Panc1 (cell line): ENCODE measurements at regions not wholly inside any gene's neighbourhood (a gene's known extent, or its start where the extent isn't known, plus 50 kb on each side); places are given as distances from the start of the nearest gene placed in this dataset.
"Not testable (repeated sequence)": the region's sequence is repeated elsewhere in the genome, so short reads cannot be mapped to it uniquely, and the experiment has no call there.

Experiments
- CTCF ChIP-seq: fragments of 450-650 bp; IDR thresholded peaks from 2 replicates; pipeline ENCODE4 v1.5.1; 2017; ENCODE audit warnings: mild to moderate bottlenecking
- POLR2AphosphoS5 ChIP-seq: IDR thresholded peaks from 2 replicates; pipeline ENCODE4 v1.6.1; 2012; ENCODE audit warnings: mild to moderate bottlenecking, low read depth, low read length, moderate library complexity

- TF ChIP-seq CTCF, POLR2AphosphoS5: not testable (repeated sequence)
These were observed 63.7 kb downstream of the HLX start for GRCh38 chr1:220942914-220943313.
